Neural cell (in vitro differentiated cells): ENCODE measurements at regions not wholly inside any gene's neighbourhood (a gene's known extent, or its start where the extent isn't known, plus 50 kb on each side); places are given as distances from the start of the nearest gene placed in this dataset.

ENCODE experiments used
- H2AFZ ChIP-seq: fragments of 200-600, 300-800 bp; sonication (generic), shearing (Covaris generic); 2 replicates; pipeline ENCODE4 v1.6.0; 2014; ENCODE audit warnings: low read depth, mild to moderate bottlenecking, antibody characterized with exemption, low read length, moderate library complexity
- H3F3A ChIP-seq: fragments of 200-600 bp; shearing (Covaris generic); 2 replicates; pipeline ENCODE4 v1.6.1; 2016; ENCODE audit warnings: mild to moderate bottlenecking, moderate library complexity, mixed read lengths, antibody characterized with exemption, low read length; ENCODE audit not compliant: insufficient read depth, poor library complexity, severe bottlenecking
- H3K27ac ChIP-seq: fragments of 200-600, 300-800 bp; sonication (generic), shearing (Covaris generic); 2 replicates; pipeline ENCODE4 v1.5.1; 2014; ENCODE audit warnings: mild to moderate bottlenecking, low read length, moderate library complexity
- H3K27me3 ChIP-seq: fragments of 300-800, 200-600 bp; sonication (generic), shearing (Covaris generic); 2 replicates; pipeline ENCODE4 v1.6.0; 2014; ENCODE audit warnings: mild to moderate bottlenecking, low read depth, low read length, moderate library complexity; ENCODE audit not compliant: insufficient read depth
- H3K36me3 ChIP-seq: fragments of 300-800, 200-600 bp; sonication (generic), shearing (Covaris generic); 2 replicates; pipeline ENCODE4 v1.5.1; 2014; ENCODE audit warnings: mild to moderate bottlenecking, antibody characterized with exemption, low read length, moderate library complexity; ENCODE audit not compliant: insufficient read depth
- H3K4me2 ChIP-seq: fragments of 300-800, 200-600 bp; sonication (generic), shearing (Covaris generic); 2 replicates; pipeline ENCODE4 v1.6.0; 2014; ENCODE audit warnings: mild to moderate bottlenecking, low read length
- H3K4me3 ChIP-seq: fragments of 300-800, 200-600 bp; sonication (generic), shearing (Covaris generic); 2 replicates; pipeline ENCODE4 v1.5.1; 2014; ENCODE audit warnings: mild to moderate bottlenecking, low read length, moderate library complexity
- H3K79me2 ChIP-seq: fragments of 200-600 bp; shearing (Covaris generic); replicated peaks from 2 replicates; pipeline ENCODE4 v1.6.0; 2014; ENCODE audit warnings: mild to moderate bottlenecking, low read length, moderate library complexity; ENCODE audit not compliant: insufficient read depth
- H3K9ac ChIP-seq: fragments of 300-800, 200-600 bp; sonication (generic), shearing (Covaris generic); 2 replicates; pipeline ENCODE4 v1.6.1; 2016; ENCODE audit warnings: mild to moderate bottlenecking, low read length, mixed read lengths
- H3K9me2 ChIP-seq: fragments of 200-600 bp; shearing (Covaris generic); 2 replicates; pipeline ENCODE4 v1.6.1; 2016; ENCODE audit warnings: mild to moderate bottlenecking, low read length, mixed read lengths; ENCODE audit not compliant: insufficient read depth
- H3K9me3 ChIP-seq: fragments of 200-600, 300-800 bp; sonication (generic), shearing (Covaris generic); 2 replicates; pipeline ENCODE4 v1.6.1; 2016; ENCODE audit warnings: mild to moderate bottlenecking, mixed run types, low read length, moderate library complexity, mixed read lengths
- H4K20me1 ChIP-seq: fragments of 200-600 bp; shearing (Covaris generic); 2 replicates; pipeline ENCODE4 v1.6.1; 2016; ENCODE audit warnings: mild to moderate bottlenecking, mixed run types; ENCODE audit not compliant: insufficient read depth
- CTCF ChIP-seq: fragments of 450-650 bp; IDR thresholded peaks from 2 replicates; pipeline ENCODE4 v1.5.1; 2014; ENCODE audit warnings: antibody characterized with exemption, mild to moderate bottlenecking, moderate library complexity; ENCODE audit not compliant: poor library complexity, severe bottlenecking
- EP300 ChIP-seq: fragments of 450-650 bp; conservative IDR thresholded peaks from 2 replicates; pipeline ENCODE4 v1.6.1; 2014; ENCODE audit warnings: antibody characterized with exemption, mild to moderate bottlenecking, moderate library complexity; ENCODE audit not compliant: poor library complexity, severe bottlenecking
- EZH2 ChIP-seq: fragments of 200-600, 300-800 bp; shearing (Covaris generic), sonication (generic); IDR thresholded peaks from 2 replicates; pipeline ENCODE4 v1.6.1; 2014; ENCODE audit warnings: antibody characterized with exemption, low read length, borderline replicate concordance, mild to moderate bottlenecking; ENCODE audit not compliant: insufficient read depth, poor library complexity, severe bottlenecking
- MXI1 ChIP-seq: fragments of 450-650 bp; conservative IDR thresholded peaks from 2 replicates; pipeline ENCODE4 v1.6.1; 2014; ENCODE audit warnings: antibody characterized with exemption, mild to moderate bottlenecking; ENCODE audit not compliant: poor library complexity, severe bottlenecking
- POLR2AphosphoS5 ChIP-seq: IDR thresholded peaks from 2 replicates; pipeline ENCODE4 v1.6.1; 2012
- RAD21 ChIP-seq: fragments of 450-650 bp; conservative IDR thresholded peaks from 2 replicates; pipeline ENCODE4 v1.6.1; 2014; ENCODE audit warnings: antibody characterized with exemption, mild to moderate bottlenecking, moderate library complexity
- REST ChIP-seq: IDR thresholded peaks from 2 replicates; pipeline ENCODE4 v1.6.1; 2012; ENCODE audit warnings: borderline replicate concordance
- SMC3 ChIP-seq: fragments of 450-650 bp; conservative IDR thresholded peaks from 2 replicates; pipeline ENCODE4 v1.6.1; 2014; ENCODE audit warnings: antibody characterized with exemption, mild to moderate bottlenecking, moderate library complexity; ENCODE audit not compliant: poor library complexity
- TAF1 ChIP-seq: IDR thresholded peaks from 2 replicates; pipeline ENCODE4 v1.6.1; 2012; ENCODE audit warnings: low read depth

- H3K9ac ChIP-seq = no peak overlapping the region
- no peak overlapping the region for H3K27ac ChIP-seq
- no peaks in the 10 kb centered on the region for H3K9me2 ChIP-seq
- H3K9me3 ChIP-seq = no peaks in the 10 kb centered on the region
- no peak overlapping the region for H2AFZ ChIP-seq
- no peak for TF ChIP-seq EZH2
- no peak for TF ChIP-seq RAD21
- no peak for TF ChIP-seq MXI1
- TF ChIP-seq REST = no peak
- TF ChIP-seq TAF1 = no peak
- TF ChIP-seq EP300 = no peak
- TF ChIP-seq POLR2AphosphoS5 = no peak
- no peak for TF ChIP-seq CTCF
- TF ChIP-seq SMC3 = no peak
- no peaks in the 10 kb centered on the region for H3K79me2 ChIP-seq
- H3K4me3 ChIP-seq = no peak overlapping the region
- H3K36me3 ChIP-seq = no peaks in the 10 kb centered on the region
- H3K27me3 ChIP-seq = no peaks in the 10 kb centered on the region
- H3F3A ChIP-seq = no peaks in the 10 kb centered on the region
- no peak overlapping the region for H3K4me2 ChIP-seq
- H4K20me1 ChIP-seq = no peaks in the 10 kb centered on the region
Measured at GRCh38 chr2:176854878-176855277, 357.7 kb upstream of the HNRNPA3 start.

GRCh38 chr2:176856683-176857082 lies 355.9 kb upstream of the HNRNPA3 start:
- Histone ChIP-seq H3K9ac (no peak overlapping the region), H3K36me3 (no peaks in the 10 kb centered on the region), H3K27ac (no peak overlapping the region), H3K79me2 (no peaks in the 10 kb centered on the region), H3K9me2 (no peaks in the 10 kb centered on the region), H2AFZ (no peak overlapping the region), H3K4me2 (no peak overlapping the region), H3K27me3 (no peaks in the 10 kb centered on the region), H3K4me3 (no peak overlapping the region), H4K20me1 (no peaks in the 10 kb centered on the region), H3F3A (no peaks in the 10 kb centered on the region), H3K9me3 (no peaks in the 10 kb centered on the region)
- TF ChIP-seq SMC3 = no peak
- TF ChIP-seq RAD21 = no peak
- TF ChIP-seq REST = no peak
- TF ChIP-seq EP300 = no peak
- TF ChIP-seq POLR2AphosphoS5 = no peak
- no peak for TF ChIP-seq CTCF
- TF ChIP-seq TAF1 = no peak
- TF ChIP-seq MXI1 = no peak
- no peak for TF ChIP-seq EZH2
